ENCODE measurements at regions not wholly inside any gene's neighbourhood (a gene's known extent, or its start where the extent isn't known, plus 50 kb on each side); places are given as distances from the start of the nearest gene placed in this dataset.

GRCh38 chr13:95352486-95352885 is 51.2 kb upstream of the ABCC4 start:
- Mint-ChIP-seq H3K36me3 (no peaks in the 10 kb centered on the region), H3K27ac (no peak overlapping the region), H3K27me3 (ENCODE audit: low read depth) (peaks cover 5% of the 10 kb centered on the region; the same call in 1 of the 2 replicates), H3K4me1 (peaks cover 8% of the 10 kb centered on the region), H3K4me3 (no peak overlapping the region), H3K9me3 (peaks cover 4% of the 10 kb centered on the region)
- TF ChIP-seq ZNF138 (CRISPR knock-in tag; conservative IDR thresholded peaks at IDR 0.05), result no peak
- no peak for TF ChIP-seq PRRX2 (CRISPR knock-in tag; IDR thresholded peaks at IDR 0.05)
- TF ChIP-seq FOXK1 (CRISPR knock-in tag; IDR thresholded peaks at IDR 0.05), result no peak
- TF ChIP-seq, protein P1, sequence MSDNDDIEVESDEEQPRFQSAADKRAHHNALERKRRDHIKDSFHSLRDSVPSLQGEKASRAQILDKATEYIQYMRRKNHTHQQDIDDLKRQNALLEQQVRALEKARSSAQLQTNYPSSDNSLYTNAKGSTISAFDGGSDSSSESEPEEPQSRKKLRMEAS (CRISPR knock-in tag; IDR thresholded peaks at IDR 0.05), result no peak
- ATAC-seq, result no peak
- CTCF ChIA-PET, result no interaction called here
- no peak for DNase-seq (ENCODE audit: low spot score)
- POLR2A ChIA-PET, result no interaction called here

DNA sequence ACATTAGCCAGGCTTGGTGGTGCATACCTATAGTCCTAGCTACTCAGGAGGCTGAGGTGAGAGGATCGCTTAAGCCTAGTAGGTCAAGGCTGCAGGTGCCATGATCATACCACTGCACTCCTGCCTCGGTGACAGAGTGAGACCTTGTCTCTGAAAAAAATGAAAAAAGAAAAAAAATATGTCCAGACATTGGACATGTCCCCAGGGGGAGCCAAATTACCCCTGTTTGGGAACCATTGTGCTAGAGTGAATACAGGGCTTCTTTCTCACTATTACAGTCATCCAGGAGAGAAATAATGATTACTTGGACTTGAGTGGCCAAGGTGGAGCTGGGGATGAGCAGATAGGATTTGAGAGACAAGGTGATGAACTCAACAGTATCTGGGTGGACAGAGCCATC is 52.9 kb upstream of the ABCC4 start:
- TF ChIP-seq ATF2 (CRISPR knock-in tag; IDR thresholded peaks at IDR 0.05; ENCODE audit: borderline replicate concordance, low read depth), result no peak
- no peak for TF ChIP-seq ZNF317 (CRISPR knock-in tag; IDR thresholded peaks at IDR 0.05; ENCODE audit: borderline replicate concordance, low read depth)
- TF ChIP-seq FOXP1 (CRISPR knock-in tag; IDR thresholded peaks at IDR 0.05; ENCODE audit: borderline replicate concordance), result no peak
- TF ChIP-seq CREM (CRISPR knock-in tag; IDR thresholded peaks at IDR 0.05), result no peak
- no peak for TF ChIP-seq SP1 (CRISPR knock-in tag; conservative IDR thresholded peaks at IDR 0.05)
- ChIA-PET CTCF (no interaction called here), POLR2A (no interaction called here)
- ATAC-seq (no peak), DNase-seq (ENCODE audit: low spot score) (no peak)
- Mint-ChIP-seq H3K27me3 (ENCODE audit: low read depth) (peaks cover 5% of the 10 kb centered on the region; the same call in 1 of the 2 replicates), H3K36me3 (no peaks in the 10 kb centered on the region), H3K4me1 (peaks cover 3% of the 10 kb centered on the region; the same call in 1 of the 2 replicates), H3K4me3 (no peak overlapping the region), H3K9me3 (peaks cover 4% of the 10 kb centered on the region), H3K27ac (no peak overlapping the region)

GRCh38 chr13:95354680-95355487 is 53.6 kb upstream of the ABCC4 start:
- peaks cover 3% of the 10 kb centered on the region; the same call in 1 of the 2 replicates for H3K4me1 Mint-ChIP-seq
- ChIA-PET CTCF (interaction anchor here (0.9 to 1.5 kb wide), 3 partner anchors 52 to 166 kb away, joined by 3 read pairs; no protein-coding TSS in a partner anchor), POLR2A (interaction anchor here (0.6 kb wide), 1 partner anchor 1179 kb away, joined by 3 read pairs; no protein-coding TSS in a partner anchor)
- H3K9me3 Mint-ChIP-seq, result peaks cover 4% of the 10 kb centered on the region
- ATAC-seq (no peak), DNase-seq (ENCODE audit: low spot score) (no peak)
- peaks cover 5% of the 10 kb centered on the region; the same call in 1 of the 2 replicates for H3K27me3 Mint-ChIP-seq (ENCODE audit: low read depth)
- H3K36me3 Mint-ChIP-seq, result no peaks in the 10 kb centered on the region
- no peak overlapping the region for H3K4me3 Mint-ChIP-seq
- H3K27ac Mint-ChIP-seq, result no peak overlapping the region
- TF ChIP-seq SP1 (CRISPR knock-in tag; conservative IDR thresholded peaks at IDR 0.05), result no peak
- TF ChIP-seq TP53 (CRISPR knock-in tag; IDR thresholded peaks at IDR 0.05), result no peak
- TF ChIP-seq KAT7 (CRISPR knock-in tag; IDR thresholded peaks at IDR 0.05; ENCODE audit: borderline replicate concordance), result no peak
- TF ChIP-seq ERG (CRISPR knock-in tag; IDR thresholded peaks at IDR 0.05), result no peak
- no peak for TF ChIP-seq NR1H2 (CRISPR knock-in tag; IDR thresholded peaks at IDR 0.05)
- no peak for TF ChIP-seq USF2 (CRISPR knock-in tag; IDR thresholded peaks at IDR 0.05)
- TF ChIP-seq, protein P2, sequence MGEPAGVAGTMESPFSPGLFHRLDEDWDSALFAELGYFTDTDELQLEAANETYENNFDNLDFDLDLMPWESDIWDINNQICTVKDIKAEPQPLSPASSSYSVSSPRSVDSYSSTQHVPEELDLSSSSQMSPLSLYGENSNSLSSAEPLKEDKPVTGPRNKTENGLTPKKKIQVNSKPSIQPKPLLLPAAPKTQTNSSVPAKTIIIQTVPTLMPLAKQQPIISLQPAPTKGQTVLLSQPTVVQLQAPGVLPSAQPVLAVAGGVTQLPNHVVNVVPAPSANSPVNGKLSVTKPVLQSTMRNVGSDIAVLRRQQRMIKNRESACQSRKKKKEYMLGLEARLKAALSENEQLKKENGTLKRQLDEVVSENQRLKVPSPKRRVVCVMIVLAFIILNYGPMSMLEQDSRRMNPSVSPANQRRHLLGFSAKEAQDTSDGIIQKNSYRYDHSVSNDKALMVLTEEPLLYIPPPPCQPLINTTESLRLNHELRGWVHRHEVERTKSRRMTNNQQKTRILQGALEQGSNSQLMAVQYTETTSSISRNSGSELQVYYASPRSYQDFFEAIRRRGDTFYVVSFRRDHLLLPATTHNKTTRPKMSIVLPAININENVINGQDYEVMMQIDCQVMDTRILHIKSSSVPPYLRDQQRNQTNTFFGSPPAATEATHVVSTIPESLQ (CRISPR knock-in tag; IDR thresholded peaks at IDR 0.05), result no peak
- TF ChIP-seq OVOL2 (CRISPR knock-in tag; IDR thresholded peaks at IDR 0.05; ENCODE audit: borderline replicate concordance), result no peak
- no peak for TF ChIP-seq PREB (CRISPR knock-in tag; IDR thresholded peaks at IDR 0.05; ENCODE audit: borderline replicate concordance)
- no peak for TF ChIP-seq ZNF219 (CRISPR knock-in tag; IDR thresholded peaks at IDR 0.05; ENCODE audit: borderline replicate concordance)
- TF ChIP-seq TCF7 (CRISPR knock-in tag; IDR thresholded peaks at IDR 0.05; ENCODE audit: low read depth), result no peak
- no peak for TF ChIP-seq CREB1 (CRISPR knock-in tag; IDR thresholded peaks at IDR 0.05)
- TF ChIP-seq TEAD1 (CRISPR knock-in tag; IDR thresholded peaks at IDR 0.05), result no peak
- no peak for TF ChIP-seq ZNF425 (CRISPR knock-in tag; conservative IDR thresholded peaks at IDR 0.05)
